HG02885 (cell line): ENCODE measurements at regions not wholly inside any gene's neighbourhood (a gene's known extent, or its start where the extent isn't known, plus 50 kb on each side); places are given as distances from the start of the nearest gene placed in this dataset.
"Not testable (repeated sequence)": the region's sequence is repeated elsewhere in the genome, so short reads cannot be mapped to it uniquely, and the experiment has no call there.

Source experiments
- ATAC-seq: cut with Tn5 transposase; IDR thresholded peaks from one replicate; pipeline ENCODE4 v1.9.1; 2021; ENCODE audit warnings: mild to moderate bottlenecking; ENCODE audit not compliant: unreplicated experiment, poor library complexity

- ATAC-seq: no peak
These were observed 687.1 kb downstream of the PCDH17 start for GRCh38 chr13:58318495-58319167.

GRCh38 chr13:58324161-58324560 is 692.6 kb downstream of the PCDH17 start:
- no peak for ATAC-seq

GRCh38 chr13:58329746-58330145 is 698.2 kb downstream of the PCDH17 start:
- no peak for ATAC-seq

- no peak for ATAC-seq
These were observed 709.4 kb downstream of the PCDH17 start for GRCh38 chr13:58340895-58341294.

GRCh38 chr13:58341318-58341717 is 709.8 kb downstream of the PCDH17 start:
- ATAC-seq: no peak

GRCh38 chr13:58343076-58343475 is 711.5 kb downstream of the PCDH17 start:
- ATAC-seq: no peak

- not testable (repeated sequence) for ATAC-seq
These were observed 720.6 kb downstream of the PCDH17 start for GRCh38 chr13:58352100-58352499.

- ATAC-seq: no peak
These were observed 738.4 kb downstream of the PCDH17 start for GRCh38 chr13:58369936-58370335.

- ATAC-seq: no peak
These were observed 744.8 kb downstream of the PCDH17 start for GRCh38 chr13:58376349-58376748.

- peak; percentile 82 for ATAC-seq
These were observed 745.2 kb downstream of the PCDH17 start for GRCh38 chr13:58376775-58377174.

- ATAC-seq: no peak
These were observed 747.7 kb downstream of the PCDH17 start for GRCh38 chr13:58379221-58379620.

GRCh38 chr13:58385336-58385735 is 753.8 kb downstream of the PCDH17 start:
- ATAC-seq: not testable (repeated sequence)

GRCh38 chr13:58397596-58398387 is 766.2 kb downstream of the PCDH17 start:
- no peak for ATAC-seq

- no peak for ATAC-seq
These were observed 767.7 kb downstream of the PCDH17 start for GRCh38 chr13:58399263-58399662.

GRCh38 chr13:58406545-58406944 is 775.0 kb downstream of the PCDH17 start:
- ATAC-seq: no peak

GRCh38 chr13:58429917-58430316 is 798.4 kb downstream of the PCDH17 start:
- no peak for ATAC-seq

- ATAC-seq: no peak
These were observed 803.4 kb downstream of the PCDH17 start for GRCh38 chr13:58434943-58435342.

- ATAC-seq: no peak
These were observed 805.9 kb downstream of the PCDH17 start for GRCh38 chr13:58437427-58437826.

- ATAC-seq: no peak
These were observed 815.4 kb downstream of the PCDH17 start for GRCh38 chr13:58446979-58447378.

- no peak for ATAC-seq
These were observed 820.6 kb downstream of the PCDH17 start for GRCh38 chr13:58452123-58452623.

GRCh38 chr13:58455094-58455493 is 823.5 kb downstream of the PCDH17 start:
- ATAC-seq: no peak

- ATAC-seq: no peak
These were observed 829.7 kb downstream of the PCDH17 start for GRCh38 chr13:58461217-58461616.
